Hepatocyte (in vitro differentiated cells): ENCODE measurements at regions not wholly inside any gene's neighbourhood (a gene's known extent, or its start where the extent isn't known, plus 50 kb on each side); places are given as distances from the start of the nearest gene placed in this dataset.

Experiments
- EZH2 ChIP-seq: fragments of 200-600 bp; sonication (generic); IDR thresholded peaks from 2 replicates; pipeline ENCODE4 v1.6.1; 2016; ENCODE audit warnings: antibody characterized with exemption, mild to moderate bottlenecking, borderline replicate concordance
- EZH2phosphoT487 ChIP-seq: fragments of 200-600 bp; sonication (generic); IDR thresholded peaks from one replicate; pipeline ENCODE4 v1.6.1; 2018; ENCODE audit warnings: antibody characterized with exemption, mild to moderate bottlenecking, low read depth, moderate library complexity; ENCODE audit not compliant: unreplicated experiment, severe bottlenecking
- TF ChIP-seq, protein P1 (sequence below): fragments of 200-600 bp; sonication (generic); IDR thresholded peaks from 2 replicates; pipeline ENCODE4 v1.5.1; 2016; ENCODE audit warnings: antibody characterized with exemption, mild to moderate bottlenecking; ENCODE audit not compliant: poor library complexity

DNA sequence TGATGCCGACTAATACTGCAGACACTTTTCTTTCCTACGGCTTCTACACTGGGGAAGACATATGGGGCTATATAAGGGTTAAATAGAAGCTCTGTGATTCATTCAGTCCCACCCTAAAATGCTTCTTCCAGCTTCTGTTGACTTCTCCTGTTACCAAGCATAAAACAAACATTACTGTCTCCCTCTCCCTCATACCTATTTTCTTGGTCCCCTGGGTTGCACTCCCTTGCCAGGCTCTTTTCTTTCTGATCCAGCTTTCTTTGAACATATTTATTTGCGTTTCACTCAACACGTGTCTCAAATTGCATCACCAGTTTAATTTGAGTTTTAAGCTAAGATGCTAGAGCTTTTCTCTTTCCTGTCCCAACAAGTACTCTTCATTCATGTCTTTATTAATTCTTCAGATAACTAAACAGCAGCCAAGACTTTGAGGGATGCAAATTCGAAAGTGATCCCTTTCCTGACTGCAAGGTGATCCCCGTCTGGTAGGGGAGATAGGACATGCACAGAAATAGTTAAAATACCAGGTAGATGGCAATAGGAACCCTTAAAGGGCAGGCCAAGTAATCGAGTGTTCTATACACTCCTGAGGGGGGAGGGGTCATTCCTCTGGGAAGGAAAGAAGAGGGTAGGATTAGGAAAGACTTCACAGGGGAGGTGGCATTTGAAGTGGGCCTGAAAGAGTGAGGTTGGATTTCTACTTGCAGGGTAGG lies 198.6 kb upstream of the BCL6 start:
- TF ChIP-seq EZH2 (no peak), EZH2phosphoT487 (no peak)
- TF ChIP-seq, protein P1, sequence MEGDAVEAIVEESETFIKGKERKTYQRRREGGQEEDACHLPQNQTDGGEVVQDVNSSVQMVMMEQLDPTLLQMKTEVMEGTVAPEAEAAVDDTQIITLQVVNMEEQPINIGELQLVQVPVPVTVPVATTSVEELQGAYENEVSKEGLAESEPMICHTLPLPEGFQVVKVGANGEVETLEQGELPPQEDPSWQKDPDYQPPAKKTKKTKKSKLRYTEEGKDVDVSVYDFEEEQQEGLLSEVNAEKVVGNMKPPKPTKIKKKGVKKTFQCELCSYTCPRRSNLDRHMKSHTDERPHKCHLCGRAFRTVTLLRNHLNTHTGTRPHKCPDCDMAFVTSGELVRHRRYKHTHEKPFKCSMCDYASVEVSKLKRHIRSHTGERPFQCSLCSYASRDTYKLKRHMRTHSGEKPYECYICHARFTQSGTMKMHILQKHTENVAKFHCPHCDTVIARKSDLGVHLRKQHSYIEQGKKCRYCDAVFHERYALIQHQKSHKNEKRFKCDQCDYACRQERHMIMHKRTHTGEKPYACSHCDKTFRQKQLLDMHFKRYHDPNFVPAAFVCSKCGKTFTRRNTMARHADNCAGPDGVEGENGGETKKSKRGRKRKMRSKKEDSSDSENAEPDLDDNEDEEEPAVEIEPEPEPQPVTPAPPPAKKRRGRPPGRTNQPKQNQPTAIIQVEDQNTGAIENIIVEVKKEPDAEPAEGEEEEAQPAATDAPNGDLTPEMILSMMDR, result no peak
